C1 segment of cervical spinal cord (tissue), 14 donors: ENCODE measurements at regions not wholly inside any gene's neighbourhood (a gene's known extent, or its start where the extent isn't known, plus 50 kb on each side); places are given as distances from the start of the nearest gene placed in this dataset.
"Not testable (repeated sequence)": the region's sequence is repeated elsewhere in the genome, so short reads cannot be mapped to it uniquely, and the experiment has no call there.

Experiments
- DNase-seq, 14 donors: peaks; one replicate each; lab custom pipeline; 2025; lab: John Stamatoyannopoulos, UW

DNA sequence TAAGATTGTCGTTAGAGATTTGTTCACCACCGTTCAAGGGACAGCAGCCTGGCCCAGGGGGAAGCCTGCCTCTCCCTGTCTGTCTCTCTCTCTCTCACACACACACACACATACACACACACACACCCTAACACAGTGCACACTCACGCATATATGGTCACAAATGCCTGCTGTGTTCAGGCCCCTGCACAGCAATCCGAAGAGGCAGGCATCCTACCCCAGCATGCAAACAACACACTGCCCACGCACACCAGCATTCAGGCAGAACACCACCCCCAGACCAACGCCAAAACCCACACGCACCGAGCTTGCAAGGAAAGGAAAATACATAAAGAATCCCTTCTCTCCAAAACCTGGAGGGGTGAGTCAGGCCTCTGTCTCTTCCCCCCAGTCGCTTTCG, 111.6 kb upstream of the FOXD4L5 start:
- not testable (repeated sequence) for DNase-seq

DNA sequence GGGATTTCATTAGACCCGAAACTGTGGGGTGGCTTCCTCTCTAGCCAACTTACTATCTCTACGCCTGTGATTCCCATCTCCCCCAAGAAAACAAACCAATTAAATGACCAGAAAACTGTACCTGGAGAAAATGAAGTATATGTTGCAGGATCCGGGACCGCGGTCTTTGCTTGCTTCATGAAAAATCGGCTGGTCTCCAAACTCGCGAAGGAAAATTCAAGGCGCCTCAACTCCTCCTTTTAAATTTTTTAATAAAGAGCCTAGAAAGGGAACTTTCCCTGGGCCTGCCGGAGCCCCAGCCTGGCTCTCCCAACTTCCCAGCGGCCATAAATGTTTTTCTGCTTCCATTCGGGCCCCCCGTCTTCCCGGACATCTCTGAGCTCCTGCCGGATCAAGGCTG, 110.8 kb upstream of the FOXD4L5 start:
- DNase-seq, result not testable (repeated sequence)

DNA sequence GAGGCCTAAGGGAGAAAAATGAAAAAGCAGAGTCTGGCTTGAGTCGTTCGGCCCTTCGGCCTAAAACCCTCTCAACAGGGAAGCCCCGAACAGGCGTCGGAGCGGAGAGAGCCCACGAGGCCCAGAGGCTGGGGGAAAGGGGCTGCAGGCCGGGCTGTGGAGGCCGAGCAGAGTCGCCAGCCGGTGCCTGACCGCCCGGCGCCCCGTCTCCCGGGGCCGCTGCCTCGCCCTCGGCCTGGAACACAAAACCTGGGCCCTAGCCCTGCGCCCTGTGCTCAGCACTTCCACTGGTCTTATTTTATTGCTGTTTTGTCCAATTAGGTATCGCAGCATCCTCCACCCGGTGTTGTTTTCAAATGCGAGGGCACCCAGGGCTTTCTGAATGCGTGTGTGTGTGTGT, 110.1 kb upstream of the FOXD4L5 start:
- not testable (repeated sequence) for DNase-seq

DNA sequence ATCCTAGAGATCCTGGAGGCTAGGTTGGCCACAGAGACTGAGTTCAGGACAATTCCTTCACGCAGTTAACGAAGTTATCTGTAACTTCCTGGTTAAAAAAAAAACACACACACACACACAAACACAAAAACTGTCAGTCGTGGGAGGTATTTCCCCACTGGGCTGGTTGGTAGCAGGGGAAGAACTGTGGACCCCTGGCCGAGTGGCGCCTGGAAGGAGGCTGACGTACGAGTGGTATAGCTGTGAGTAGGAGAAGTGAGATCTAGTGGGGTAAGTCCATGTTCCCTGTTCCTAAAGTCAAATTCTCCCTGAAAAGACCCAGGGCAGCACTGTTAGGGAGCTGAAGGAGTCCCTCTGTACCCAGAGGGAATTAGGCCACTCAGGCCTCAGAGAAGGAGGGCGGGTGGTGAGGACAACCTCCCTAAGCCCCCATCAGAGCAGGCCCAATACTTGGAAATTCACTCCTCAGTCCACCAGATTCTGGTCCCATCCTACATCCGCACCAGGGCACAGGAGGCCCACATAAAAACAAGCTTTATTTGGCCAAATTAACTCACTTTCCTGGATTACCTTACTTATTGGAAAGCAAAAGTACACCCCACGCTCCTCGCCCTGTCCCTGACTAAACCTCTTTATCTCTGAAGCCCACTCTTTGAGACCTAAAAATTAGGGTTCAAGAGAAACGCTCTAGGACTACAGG, 108.3 kb upstream of the FOXD4L5 start:
- DNase-seq, result not testable (repeated sequence)

DNA sequence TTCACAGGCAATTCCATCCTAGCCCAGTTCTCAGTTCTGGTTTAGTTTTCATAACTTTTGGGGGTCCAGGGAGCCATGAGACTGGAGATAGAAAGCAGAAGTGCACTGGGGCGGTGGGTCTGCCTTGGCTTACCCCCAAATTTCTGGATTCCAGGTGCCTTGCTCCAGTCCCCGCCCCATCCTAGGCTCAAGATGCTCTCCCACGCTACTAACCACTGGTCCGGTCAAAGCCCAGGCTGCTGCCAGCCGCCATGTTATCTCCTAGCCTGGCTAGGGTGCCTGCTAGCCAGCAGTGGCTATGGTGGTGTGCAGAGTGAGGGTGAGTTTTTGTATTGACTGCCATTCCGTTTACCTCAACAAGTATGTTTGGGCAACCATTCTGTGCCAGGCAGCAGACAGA, 107.6 kb upstream of the FOXD4L5 start:
- not testable (repeated sequence) for DNase-seq

DNA sequence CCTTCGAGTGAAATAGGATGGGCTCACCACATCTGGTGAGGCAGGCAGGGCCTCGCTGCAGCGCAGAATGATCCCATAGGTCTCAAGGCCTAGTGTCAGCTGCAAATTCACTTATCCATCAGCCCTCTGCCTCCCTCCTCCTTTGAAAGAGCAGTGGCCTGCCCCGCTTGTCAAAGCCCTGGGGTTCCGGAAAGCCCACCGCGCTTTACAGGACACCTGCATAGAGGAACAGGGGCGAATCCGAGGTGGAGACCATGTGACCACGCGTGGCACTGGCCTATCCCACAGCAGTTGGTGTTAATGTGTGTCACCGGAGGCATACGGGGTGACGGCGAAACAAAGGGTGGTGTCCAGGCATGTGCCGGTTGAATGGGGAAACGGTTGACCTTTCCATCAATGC, 104.7 kb upstream of the FOXD4L5 start:
- not testable (repeated sequence) for DNase-seq

DNA sequence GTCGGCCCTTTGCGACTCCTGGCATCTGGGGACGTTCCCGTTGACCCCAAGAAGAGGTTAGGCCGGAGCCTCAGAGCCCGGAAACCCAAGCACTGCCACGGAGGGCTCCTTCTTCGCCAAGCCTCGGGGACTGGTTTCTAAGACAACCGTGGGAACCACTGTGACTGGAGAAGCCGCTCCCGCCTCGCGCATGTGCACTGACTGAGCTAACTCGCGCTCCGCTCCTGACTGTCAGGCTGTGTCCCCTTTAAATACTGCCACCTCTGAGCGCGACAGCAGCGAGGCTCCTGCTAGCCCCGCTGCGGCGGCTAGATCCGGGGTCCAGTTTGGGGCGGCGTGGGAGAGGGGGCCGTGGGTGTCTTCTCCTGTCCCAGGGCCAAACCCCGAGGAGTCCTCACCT, 104.2 kb upstream of the FOXD4L5 start:
- not testable (repeated sequence) for DNase-seq

DNA sequence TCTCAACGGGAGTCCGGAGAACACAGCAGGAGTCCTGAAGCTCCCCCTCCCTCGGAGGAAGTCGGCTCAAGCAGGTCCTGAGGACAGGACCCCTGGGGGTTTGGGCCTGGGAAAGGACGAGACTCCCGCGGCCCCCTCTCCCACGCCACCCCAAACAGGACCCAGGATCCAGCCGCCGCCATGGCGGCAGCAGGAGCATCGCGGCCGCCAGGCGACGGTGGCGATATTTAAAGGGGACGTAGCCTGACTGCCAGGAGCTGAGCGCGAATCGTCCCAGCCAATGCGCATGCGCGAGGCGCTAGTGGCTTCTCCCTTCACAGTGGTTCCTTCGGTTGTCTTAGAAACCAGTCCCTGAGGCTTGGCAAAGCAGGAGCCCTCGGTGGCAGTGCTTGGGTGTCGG, 101.7 kb upstream of the FOXD4L5 start:
- not testable (repeated sequence) for DNase-seq

DNA sequence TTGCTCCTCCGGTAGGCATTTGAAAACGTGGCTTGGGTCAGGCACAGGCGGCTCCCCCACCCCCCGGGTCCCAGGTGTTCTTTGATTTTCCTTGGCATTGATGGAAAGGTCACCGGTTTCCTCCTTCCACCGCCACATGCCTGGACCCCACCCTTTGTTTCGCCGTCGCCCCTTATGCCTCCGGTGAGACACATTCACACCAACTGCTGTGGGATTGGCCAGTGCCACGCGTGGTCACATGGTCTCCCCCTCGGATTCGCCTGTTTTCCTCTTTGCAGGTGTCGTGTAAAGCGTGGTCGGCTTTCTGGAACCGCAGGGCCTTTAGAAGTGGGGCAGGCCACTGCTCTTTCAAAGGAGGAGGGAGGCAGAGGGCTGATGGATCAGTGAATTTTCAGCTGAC, 101.2 kb upstream of the FOXD4L5 start:
- DNase-seq, result not testable (repeated sequence)

DNA sequence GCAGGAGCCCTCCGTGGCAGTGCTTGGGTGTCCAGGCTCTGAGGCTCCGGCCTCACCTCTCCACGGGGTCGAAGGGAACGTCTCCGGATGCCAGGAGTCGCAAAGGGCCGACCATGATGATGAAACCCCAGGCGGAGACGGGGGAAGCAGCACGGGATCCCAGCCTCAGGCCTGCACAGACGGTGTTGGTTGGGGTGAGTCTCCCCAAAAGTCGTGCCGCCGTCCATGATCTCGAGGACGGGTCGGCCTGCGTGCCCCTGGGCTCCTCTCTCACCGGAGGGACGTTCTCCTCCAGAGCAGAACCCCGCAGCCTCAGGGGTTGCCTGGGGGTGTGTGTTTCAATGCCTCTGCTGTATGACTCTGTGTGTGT, 100.6 kb upstream of the FOXD4L5 start:
- not testable (repeated sequence) for DNase-seq

DNA sequence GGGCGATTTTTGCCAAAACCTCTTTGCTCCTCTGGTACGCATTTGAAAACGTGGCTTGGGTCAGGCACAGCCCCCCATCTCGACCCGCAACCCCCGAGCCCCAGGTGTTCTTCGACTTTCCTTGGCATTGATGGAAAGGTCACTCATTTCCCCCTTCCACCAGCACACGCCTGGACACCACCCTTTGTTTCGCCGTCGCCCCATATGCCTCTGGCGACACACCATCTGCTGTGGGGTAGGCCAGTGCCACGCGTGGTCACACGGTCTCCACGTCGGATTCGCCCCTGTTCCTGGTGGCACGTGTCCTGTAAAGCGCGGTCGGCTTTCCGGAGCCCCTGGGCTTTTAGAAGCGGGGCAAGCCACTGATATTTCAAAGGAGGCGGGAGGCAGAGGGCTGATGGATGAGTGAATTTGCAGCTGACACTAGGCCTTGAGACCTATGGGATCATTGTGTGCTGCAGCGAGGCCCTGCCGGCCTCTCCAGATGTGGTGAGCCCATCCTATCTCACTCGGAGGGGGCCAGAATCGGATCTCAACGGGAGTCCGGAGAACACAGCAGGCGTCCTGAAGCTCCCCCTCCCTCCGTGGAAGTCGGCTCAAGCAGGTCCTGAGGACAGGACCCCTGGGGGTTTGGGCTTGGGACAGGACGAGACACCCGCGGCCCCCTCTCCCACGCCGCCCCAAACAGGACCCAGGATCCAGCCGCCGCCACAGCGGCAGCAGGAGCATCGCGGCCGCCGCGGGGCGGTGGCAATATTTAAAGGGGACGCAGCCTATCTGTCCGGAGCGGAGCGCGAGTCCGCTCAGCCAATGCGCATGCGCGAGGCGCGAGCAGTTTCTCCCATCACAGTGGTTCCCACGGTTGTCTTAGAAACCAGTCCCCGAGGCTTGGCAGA, 100.0 kb upstream of the FOXD4L5 start:
- DNase-seq, result not testable (repeated sequence)

DNA sequence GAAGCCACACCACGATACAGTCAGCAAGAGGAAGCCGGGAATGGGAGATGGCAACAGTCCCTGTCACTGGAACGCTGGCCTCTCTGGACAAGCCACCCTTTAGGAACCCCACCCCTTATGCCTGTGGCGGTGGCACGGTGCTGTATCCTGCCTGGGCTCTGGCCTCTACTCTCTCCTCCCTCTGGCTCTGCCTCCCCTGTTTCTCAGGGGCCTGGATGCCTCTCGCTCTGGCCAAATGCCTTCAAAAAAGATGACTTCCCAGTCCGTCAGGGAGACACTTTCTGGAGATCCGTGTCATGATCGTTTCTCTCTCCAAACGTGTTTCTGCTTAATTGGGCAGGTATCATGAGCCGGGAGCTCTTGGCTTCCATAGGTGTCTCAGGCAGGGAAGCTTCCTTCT, 99.1 kb upstream of the FOXD4L5 start:
- DNase-seq, result not testable (repeated sequence)

DNA sequence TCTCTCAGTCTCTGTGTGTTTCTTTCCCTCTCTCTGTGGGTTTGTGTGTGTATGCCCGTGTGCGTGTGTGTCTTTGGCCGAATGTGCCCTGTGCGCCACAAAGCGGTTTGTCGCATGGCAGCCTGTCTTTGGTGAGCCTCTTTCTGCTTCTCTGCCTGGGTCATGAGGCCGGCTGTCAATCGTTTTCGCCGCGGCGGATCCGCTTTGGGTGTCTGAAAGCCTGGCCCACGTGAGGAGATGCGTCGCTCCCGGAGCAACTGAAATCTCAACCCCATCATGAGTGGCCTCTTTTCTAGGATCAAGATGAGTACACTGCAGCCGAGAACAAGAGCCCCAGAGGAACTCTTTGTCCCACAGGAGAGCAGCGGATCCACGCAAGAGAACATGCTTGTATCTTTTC, 98.6 kb upstream of the FOXD4L5 start:
- not testable (repeated sequence) for DNase-seq

DNA sequence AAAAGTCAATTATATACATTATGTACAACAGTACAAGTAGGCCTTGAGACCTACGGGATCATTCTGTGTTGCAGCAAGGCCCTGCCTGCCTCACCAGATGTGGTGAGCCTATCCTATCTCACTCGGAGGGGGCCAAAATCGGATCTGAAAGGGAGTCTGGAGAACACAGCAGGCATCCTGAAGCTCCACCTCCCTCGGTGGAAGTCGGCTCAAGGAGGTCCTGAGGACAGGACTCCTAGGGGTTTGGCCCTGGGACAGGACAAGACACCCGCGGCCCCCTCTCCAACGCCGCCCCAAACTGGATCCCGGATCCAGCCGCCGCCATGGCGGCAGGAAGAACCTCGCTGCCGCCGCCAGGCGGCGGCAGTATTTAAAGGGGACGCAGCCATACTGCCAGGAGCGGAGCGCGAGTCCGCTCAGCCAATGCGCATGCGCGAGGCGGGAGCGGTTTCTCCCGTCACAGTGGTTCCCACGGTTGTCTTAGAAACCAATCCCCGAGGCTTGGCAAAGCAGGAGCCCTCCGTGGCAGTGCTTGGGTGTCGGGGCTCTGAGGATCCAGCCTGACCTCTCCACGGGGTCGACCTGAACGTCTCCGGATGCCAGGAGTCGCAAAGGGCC, 97.8 kb upstream of the FOXD4L5 start:
- DNase-seq, result not testable (repeated sequence)
